Left kidney (tissue), 1 donor: ENCODE measurements at regions not wholly inside any gene's neighbourhood (a gene's known extent, or its start where the extent isn't known, plus 50 kb on each side); places are given as distances from the start of the nearest gene placed in this dataset.
"Not testable (repeated sequence)": the region's sequence is repeated elsewhere in the genome, so short reads cannot be mapped to it uniquely, and the experiment has no call there.

Experiments used
- DNase-seq: peaks from one replicate; pipeline ENCODE4 v3.0.0-alpha.2; 2013

- no peak for DNase-seq
Observed at GRCh38 chr4:66602622-66603021, 932.3 kb upstream of the EPHA5 start.

GRCh38 chr4:66591968-66592367 lies 921.7 kb upstream of the EPHA5 start:
- no peak for DNase-seq

DNA sequence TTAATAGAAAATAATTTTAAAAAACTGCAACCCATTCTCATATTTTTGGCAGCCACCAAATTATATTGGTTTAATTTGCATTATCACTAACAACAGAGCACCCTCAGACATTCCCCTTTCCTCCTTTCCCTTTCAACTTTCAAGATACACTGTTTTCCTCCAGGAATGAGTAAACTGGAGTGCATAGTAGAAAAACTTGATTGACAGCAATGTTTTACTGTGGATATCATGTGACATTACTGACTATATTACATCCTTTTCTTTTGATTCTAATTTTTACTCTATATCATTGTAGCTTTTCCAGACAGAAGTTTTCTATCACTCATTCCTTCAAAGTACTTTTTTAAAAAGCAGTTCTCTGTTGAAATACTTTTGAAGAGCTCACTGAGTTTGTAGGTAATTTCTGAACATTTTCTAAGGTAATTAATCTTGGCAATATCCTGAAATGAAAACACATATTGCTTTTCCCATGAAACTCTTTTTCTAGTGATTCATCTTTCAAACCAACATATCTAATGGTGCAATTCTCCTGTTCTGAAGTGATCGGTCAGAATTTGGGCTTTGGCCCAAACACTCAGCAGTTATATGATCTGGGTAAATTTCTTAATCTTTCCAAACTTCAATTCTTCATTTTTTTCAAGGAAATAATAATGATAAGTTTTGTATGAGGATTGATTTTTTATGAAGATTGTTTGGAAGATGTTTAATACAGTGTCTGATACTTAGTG lies 920.4 kb upstream of the EPHA5 start:
- no peak for DNase-seq

DNA sequence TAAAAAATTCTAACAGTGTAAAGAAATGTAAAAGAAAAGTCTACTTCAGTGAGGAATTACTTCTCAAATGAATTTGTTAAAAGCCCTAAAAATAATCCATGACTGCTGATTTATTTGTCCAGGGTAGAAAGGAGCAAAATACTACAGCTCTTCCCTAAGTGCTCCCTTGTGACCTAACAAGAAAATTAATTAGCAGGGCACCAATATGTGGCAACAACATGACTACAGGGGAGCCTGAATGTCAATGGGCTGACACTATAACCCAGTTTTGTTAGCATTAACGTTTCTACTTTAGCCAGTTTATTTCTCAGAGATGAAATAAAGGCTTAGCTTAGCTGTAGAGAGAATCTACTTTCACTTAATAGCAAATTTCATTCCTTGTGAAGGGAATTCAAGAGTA lies 918.9 kb upstream of the EPHA5 start:
- no peak for DNase-seq

GRCh38 chr4:66585767-66586166 lies 915.5 kb upstream of the EPHA5 start:
- DNase-seq, result no peak

DNA sequence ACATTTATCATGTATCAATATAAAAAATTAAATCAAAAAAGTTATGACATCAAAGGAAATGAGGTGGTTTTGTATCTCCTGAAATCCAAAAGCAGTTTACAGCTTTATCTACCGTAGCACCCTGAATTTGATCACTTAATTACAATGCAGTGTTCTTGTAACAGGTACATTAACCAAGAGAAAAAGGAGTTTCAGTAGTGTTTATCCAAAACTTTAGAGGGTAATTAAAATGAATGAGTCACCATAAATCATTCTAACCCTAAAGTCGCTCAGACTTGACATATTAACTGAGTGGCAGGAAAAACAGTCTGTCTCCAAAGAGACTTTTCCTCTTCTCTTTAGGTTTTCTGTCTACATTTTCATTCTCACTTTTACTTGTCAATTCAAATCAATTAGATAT lies 907.6 kb upstream of the EPHA5 start:
- DNase-seq, result peak; percentile 19

DNA sequence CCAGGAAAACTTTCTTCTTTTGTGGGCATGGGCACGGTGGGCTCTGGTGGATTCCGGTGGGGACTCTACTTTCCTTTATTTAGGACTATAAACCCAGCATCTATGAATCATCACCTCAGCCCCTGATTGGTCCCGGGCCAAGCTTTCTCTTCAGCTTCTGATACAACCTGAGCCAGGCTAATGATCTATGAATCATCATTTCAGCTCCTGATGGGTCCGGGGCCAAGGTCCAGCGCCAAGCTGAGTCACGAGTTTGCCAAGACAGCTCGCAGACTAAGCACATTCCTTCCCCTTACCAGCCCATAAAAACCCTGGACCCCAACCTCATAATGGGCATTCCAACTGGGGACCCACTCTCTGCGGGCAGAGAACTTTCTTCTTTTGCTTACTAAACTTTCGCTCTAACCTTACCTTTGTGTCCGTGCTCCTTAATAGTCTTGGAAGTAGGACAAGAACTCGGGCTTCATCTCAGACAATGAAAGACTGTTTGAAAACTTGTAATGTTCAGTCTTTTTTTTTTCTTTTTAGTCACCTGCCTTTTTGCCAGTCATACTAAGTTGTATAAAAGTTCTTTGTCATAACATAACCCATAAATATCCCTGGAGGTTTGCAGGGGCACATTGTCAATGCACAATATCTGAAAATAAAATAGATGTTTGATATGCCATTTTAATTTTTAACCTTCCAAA lies 904.9 kb upstream of the EPHA5 start:
- DNase-seq, result no peak

GRCh38 chr4:66574145-66574978 lies 904.1 kb upstream of the EPHA5 start:
- DNase-seq, result no peak

DNA sequence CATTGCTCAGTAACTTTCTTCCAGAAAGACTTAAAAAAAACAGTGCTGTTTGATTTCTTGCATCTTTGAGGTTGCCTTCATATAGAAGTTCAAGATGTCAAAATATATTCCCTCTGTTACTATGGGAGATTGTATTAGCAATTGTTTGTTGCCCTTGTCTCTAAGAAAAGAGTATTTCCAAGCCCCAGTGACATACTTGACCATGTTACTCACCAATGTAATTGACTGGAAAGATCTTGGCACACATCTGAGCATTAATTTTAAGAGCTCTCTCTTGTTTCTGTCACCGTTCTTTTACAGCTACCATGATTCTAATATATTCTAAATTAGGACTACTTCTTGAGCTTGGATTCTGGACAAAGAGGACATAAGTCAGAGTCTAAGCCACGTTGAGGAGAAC lies 902.7 kb upstream of the EPHA5 start:
- DNase-seq, result no peak

- DNase-seq, result no peak
Observed at GRCh38 chr4:66571145-66571695, 900.9 kb upstream of the EPHA5 start.

DNA sequence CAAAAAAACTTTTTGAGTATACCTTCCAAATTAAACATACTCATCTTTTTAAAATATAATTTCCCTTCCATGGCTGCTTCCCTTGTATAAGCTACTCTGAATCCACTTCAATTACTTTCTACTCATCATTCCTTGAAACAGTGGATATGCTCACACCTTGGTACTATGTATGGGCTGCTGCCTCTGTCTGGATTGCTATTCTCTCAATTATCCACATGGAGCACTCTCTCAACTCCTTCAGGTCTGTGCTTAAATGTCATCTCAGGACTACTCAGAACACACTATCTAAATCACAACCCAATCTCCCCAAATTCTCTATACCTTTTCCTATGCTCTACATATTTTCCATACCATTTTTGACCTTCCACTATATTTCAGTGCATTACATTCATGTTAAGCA lies 898.9 kb upstream of the EPHA5 start:
- no peak for DNase-seq

- DNase-seq, result no peak
Observed at GRCh38 chr4:66568431-66568830, 898.1 kb upstream of the EPHA5 start.

DNA sequence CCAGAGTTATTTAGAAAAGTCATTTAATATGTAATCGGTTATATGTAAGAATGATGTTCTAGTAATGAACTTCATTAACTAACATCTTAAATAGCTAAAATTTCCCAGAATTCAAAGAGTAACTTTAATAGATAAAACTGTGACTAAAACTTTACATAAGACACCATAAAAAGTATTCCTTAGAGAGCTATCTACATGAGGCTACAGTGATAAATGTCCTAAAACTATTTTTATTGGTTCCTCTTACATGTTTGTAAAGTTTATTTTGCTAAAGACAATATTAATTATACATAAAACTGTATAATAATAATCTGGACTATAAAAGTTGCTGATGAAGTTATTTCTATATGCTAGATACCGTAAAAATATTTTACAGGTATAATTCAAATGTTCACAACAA lies 897.7 kb upstream of the EPHA5 start:
- DNase-seq, result no peak

- DNase-seq, result no peak
Observed at GRCh38 chr4:66567551-66567950, 897.3 kb upstream of the EPHA5 start.

DNA sequence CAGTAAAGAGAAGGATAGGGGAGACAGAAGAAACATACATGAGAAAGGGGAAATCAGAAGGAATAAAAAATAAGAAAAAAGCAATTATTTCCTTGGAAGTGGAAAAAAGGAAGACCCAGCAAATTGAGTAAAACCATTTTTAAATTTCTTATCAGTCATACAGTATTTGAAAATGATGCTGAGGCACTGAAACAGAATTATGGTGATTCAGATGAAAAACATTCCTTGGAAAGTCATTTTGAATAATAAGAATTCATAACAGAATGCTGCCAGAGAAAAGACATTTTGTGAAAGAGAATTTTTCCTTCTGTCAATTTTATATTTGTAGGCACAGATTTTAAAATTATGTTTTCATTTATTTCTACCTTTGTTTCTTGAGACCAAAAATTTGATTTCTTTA lies 895.5 kb upstream of the EPHA5 start:
- no peak for DNase-seq

DNA sequence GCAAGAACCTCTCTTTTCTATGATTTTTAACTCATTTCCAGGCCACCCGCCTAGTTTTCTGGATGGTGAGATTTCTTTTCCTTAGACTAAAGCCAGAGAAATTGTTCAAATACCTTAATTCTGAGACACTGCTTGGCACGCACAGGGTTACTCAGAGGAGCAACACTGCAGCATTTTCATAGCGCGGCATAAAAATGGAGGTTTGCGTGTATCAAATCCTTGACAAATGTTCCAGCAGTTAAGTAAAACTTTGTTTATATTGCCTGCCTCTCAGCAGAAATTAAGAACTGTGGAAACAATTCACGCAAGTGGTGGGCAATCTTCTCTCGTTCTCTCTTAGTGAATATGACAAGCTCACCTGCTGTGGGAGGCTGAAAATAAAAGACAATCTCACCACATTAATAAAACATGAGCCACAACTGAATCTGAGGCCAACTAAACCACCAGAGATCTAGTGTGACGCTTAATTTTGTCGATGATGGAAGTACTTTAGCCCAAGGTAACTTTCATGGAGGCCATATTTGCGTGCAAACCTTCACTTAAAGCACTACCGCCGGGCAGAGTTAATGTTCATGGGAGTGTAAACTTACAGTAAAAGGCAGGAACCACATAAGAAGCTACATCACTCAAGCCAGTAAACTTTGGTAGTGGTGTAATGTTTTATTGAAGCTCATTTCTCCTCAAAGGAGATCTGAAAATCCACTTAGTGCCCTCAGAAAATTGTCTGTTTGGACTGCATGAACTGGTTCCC lies 894.8 kb upstream of the EPHA5 start:
- no peak for DNase-seq

DNA sequence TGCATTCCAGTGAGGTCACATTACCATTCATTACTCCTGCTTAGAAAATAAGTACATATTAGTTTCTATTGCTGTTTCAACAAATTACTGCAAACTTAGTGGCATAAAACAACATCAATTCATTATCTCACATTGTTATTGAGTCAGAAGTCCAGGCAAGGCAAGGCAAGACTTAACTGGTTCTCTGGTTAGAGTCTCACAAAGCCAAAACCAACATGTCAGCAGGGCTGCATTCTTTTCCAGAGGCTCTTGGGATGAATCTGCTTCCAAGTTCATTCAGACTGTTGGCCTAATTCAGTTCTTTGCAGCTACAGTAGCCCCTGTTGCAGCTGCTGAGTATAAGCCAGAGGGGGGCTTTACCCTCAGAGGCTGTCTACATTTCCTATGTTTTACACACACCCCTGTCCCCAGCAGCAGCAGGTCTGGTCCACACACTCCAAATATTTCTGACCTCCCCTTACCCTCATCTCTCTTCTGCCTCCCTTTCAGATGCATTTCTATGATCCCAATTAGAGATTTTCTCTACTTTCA lies 892.1 kb upstream of the EPHA5 start:
- no peak for DNase-seq

GRCh38 chr4:66561465-66562053 lies 891.3 kb upstream of the EPHA5 start:
- not testable (repeated sequence) for DNase-seq

DNA sequence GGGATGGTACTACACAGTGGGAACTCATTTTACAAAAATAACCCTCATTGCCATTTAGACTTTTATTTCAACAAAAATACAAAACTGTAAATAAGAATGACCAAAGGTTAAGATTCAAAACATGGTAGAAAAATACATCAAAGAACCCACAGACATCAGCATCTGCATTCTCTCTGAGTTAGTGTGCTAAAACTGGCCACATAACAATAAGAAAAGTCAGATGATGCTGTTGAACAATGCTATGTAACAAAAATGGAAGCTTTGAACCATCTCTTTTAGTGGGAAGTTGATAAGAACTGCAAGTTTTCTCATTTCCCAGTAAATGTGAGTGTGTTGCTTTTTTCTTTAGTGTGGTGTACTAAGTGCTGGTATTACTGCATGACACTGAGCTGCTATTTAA lies 888.4 kb upstream of the EPHA5 start:
- no peak for DNase-seq

GRCh38 chr4:66556651-66557278 lies 886.5 kb upstream of the EPHA5 start:
- DNase-seq, result no peak

- no peak for DNase-seq
Observed at GRCh38 chr4:66555301-66555700, 885.0 kb upstream of the EPHA5 start.
